GM12874 (cell line): ENCODE measurements at regions not wholly inside any gene's neighbourhood (a gene's known extent, or its start where the extent isn't known, plus 50 kb on each side); places are given as distances from the start of the nearest gene placed in this dataset.

Experiments
- TF ChIP-seq, protein P1 (sequence below): IDR thresholded peaks from 2 replicates; pipeline ENCODE4 v1.5.1; 2011; ENCODE audit warnings: low read depth, mild to moderate bottlenecking, control low read depth, low read length, moderate library complexity; ENCODE audit not compliant: insufficient read depth

DNA sequence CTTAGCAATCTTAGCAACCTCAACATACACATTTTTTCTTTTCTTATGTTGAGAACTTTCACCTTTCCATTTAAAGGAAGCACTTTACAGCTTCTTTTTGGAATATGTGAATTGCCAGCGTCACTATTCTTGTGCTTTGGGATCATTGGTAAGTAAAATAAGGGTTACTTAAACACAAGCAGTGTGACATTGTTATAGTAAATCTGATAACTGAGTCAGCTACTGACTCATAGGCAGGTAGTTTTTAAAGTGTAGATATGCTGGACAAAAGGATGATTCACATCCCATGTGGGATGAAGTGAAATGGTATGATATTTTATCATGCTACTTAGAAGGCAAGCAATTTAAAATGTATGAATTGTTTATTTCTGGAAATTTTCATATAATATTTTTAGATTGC is 637.2 kb downstream of the DCDC2C start:
- TF ChIP-seq, protein P1, sequence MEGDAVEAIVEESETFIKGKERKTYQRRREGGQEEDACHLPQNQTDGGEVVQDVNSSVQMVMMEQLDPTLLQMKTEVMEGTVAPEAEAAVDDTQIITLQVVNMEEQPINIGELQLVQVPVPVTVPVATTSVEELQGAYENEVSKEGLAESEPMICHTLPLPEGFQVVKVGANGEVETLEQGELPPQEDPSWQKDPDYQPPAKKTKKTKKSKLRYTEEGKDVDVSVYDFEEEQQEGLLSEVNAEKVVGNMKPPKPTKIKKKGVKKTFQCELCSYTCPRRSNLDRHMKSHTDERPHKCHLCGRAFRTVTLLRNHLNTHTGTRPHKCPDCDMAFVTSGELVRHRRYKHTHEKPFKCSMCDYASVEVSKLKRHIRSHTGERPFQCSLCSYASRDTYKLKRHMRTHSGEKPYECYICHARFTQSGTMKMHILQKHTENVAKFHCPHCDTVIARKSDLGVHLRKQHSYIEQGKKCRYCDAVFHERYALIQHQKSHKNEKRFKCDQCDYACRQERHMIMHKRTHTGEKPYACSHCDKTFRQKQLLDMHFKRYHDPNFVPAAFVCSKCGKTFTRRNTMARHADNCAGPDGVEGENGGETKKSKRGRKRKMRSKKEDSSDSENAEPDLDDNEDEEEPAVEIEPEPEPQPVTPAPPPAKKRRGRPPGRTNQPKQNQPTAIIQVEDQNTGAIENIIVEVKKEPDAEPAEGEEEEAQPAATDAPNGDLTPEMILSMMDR: no peak

DNA sequence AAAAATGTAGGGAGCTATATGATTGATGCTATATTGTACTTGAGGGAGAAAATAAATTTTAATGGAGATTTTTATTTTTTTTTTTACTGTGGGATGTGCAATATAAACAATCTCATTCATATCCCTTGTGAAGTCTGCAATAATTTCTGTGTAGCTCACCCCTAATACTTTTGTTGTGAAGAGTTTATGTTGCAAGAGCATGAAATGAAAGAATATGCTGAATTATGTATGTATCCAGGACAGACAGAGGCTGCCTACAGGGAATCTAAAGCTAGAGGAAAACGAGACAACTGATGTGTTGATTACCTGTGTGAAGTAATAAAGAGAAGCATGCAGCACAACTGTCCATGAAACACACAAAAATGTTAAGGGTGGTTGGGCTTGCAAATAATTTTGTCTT is 643.3 kb downstream of the DCDC2C start:
- TF ChIP-seq, protein P1: no peak

DNA sequence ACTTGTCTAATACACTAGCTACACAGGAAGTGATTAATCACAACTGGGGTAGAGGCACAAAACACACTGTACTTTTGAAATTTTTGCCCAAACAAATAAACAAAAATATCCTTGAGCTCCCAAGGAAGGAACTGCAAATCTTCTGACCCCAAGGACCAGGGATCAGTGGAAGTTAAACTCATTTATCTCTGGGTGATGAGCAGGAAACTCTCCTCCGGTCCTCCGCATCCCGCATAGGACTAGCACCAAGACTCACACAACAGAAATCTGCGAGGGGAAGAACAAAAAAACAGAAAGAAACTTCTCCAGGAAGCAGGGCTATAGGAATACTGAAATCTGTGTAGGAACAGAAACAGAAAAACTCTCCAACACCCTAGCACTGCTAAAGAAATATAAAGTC is 650.3 kb downstream of the DCDC2C start:
- TF ChIP-seq, protein P1: no peak

DNA sequence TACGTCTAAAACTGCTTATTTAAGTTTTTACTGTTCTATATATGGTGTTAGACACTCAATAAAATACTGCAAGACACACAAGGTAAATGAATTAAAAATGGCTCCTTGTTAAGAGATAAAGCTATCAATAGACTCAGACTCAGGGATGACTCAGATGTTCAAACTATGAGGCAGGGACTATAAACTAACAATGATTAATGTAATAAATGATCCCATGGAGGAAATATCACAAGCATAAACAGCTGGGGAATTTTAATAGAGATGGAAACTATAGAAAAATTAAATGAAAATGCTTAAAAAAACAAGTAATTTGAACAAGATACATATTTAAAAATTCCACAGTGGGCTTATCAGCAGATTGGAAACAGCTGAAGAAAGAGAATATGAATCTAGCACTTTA is 650.8 kb downstream of the DCDC2C start:
- TF ChIP-seq, protein P1: no peak

DNA sequence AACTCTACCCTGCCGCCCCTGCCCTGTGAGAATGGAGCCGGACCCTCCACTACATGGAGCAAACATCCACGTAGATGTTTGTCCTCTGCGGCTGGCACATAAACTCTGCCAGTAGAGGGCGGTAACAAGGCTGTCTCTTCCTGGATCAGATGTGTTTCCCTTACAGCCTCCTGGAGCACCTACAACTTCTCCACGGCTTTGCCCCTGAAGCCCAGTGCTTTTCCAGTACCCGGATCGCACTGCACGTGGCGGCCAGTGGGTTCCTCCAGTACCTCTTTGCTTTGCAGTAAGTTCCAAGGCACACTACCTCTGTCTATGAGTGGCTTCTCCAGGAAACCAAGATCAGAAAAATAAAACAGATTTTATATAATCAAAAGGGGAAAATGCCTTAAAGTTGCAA is 651.3 kb downstream of the DCDC2C start:
- TF ChIP-seq, protein P1: peak; percentile 44; the same call in 1 of the 2 replicates

DNA sequence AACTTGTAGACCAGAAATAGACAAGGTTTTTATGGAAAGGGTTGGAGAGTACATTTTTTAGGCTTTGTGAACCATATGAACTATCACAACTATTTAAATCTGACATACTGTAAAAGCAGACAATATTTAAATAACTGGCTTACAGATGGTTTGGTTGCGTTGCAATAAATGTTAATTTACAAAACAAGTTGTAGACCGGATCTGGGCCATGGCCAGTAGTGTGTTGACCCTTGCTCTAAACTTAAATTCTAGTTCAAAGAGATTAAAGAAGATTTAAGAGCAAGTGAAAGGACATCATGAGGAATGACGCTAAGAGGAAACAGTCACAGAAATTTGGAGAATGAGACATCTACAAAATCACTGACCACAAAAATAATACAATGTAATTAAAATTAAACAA is 652.7 kb downstream of the DCDC2C start:
- TF ChIP-seq, protein P1: no peak

DNA sequence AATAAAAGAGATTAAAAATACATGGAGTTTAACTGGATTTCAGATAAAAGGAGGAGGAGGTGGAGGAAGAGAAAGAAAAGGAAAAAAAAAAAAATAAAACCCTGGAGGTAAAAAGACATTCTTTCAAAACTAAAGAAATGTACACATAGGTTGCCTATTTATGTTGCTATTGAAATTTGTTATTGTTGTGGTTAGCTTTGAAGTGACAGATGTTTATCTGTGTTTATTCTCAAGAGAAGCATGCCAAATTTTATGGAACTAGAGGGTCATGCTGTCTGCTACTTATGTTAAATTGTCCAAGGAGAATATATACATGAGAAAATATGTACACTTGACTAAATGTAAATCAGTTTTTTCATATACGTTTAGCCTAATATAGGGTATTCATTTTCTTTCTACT is 653.2 kb downstream of the DCDC2C start:
- TF ChIP-seq, protein P1: no peak

DNA sequence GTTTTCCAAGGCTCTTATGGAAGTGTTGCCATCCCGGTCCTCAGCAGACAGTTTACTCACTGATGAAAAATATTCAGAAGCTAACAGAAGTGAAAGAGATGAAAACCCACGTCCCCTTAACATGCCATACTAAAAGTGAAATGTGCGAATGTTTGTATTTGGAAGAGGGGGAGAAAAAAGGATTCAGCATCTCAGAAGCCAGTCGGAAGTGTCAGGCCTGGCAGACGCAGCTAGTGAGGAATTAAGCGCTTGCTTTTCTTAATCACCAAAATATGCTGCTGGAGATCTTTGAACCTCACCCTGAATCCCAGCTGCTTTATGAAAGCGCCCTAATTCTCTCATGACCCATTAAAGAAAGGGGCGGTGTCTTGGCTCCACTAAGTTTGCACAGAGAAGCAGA is 653.7 kb downstream of the DCDC2C start:
- TF ChIP-seq, protein P1: no peak
